Tibial nerve (tissue), 4 donors: ENCODE measurements at regions not wholly inside any gene's neighbourhood (a gene's known extent, or its start where the extent isn't known, plus 50 kb on each side); places are given as distances from the start of the nearest gene placed in this dataset.

ENCODE experiments used
- DNase-seq, 2 donors: peaks; one replicate each; pipeline ENCODE4 v3.0.0-alpha.2; 2019; ENCODE audit warnings: low spot score in 2 of 2
- H3K27ac ChIP-seq, 4 donors: fragments of 200-600 bp; sonication (generic) in 3 of 4; one replicate each; pipeline ENCODE4 v1.5.1; 2017 to 2019; ENCODE audit warnings: mild to moderate bottlenecking in 1 of 4
- H3K27me3 ChIP-seq, 2 donors: fragments of 200-600 bp; sonication (generic) in 1 of 2; one replicate each; pipeline versions ENCODE4 v1.5.1 to v1.6.0; 2017 to 2019
- H3K36me3 ChIP-seq, 3 donors: fragments of 200-600 bp; sonication (generic); one replicate each; pipeline ENCODE4 v1.5.1; 2018 to 2019
- H3K4me1 ChIP-seq, 4 donors: fragments of 200-600 bp; sonication (generic) in 3 of 4; one replicate each; pipeline ENCODE4 v1.5.1; 2017 to 2019
- H3K4me3 ChIP-seq, 4 donors: fragments of 200-600 bp; sonication (generic) in 3 of 4; one replicate each; pipeline ENCODE4 v1.5.1; 2017 to 2019; ENCODE audit warnings: mild to moderate bottlenecking in 1 of 4, moderate library complexity in 1 of 4
- H3K9me3 ChIP-seq, 4 donors: fragments of 200-600 bp; sonication (generic) in 3 of 4; one replicate each; pipeline ENCODE4 v1.5.1; 2017 to 2019
- EP300 ChIP-seq, 2 donors: sonication (generic); formaldehyde crosslinking; IDR thresholded peaks; one replicate each; pipeline ENCODE4 v1.6.1; 2017; ENCODE audit warnings: antibody characterized with exemption in 2 of 2, mild to moderate bottlenecking in 1 of 2
- POLR2A ChIP-seq, 2 donors: fragments of 450-650 bp; IDR thresholded peaks; one replicate each; pipeline ENCODE4 v1.6.1; 2017; ENCODE audit warnings: antibody characterized with exemption in 2 of 2, mild to moderate bottlenecking in 2 of 2, moderate library complexity in 2 of 2
- WGBS, 2 donors: methylation state at CpG; one replicate each; pipeline ENCODE4 v1.1.5; 2018; 5-methylcytosine and 5-hydroxymethylcytosine counted together
- TF ChIP-seq, protein P1 (sequence below), 5 experiments: fragments of 200-600 bp in 3 of 5; fragments of 450-650 bp in 2 of 5; sonication (generic) in 3 of 5; IDR thresholded peaks; one replicate each; pipeline ENCODE4 v1.5.1; 2016 to 2019; ENCODE audit warnings: antibody characterized with exemption in 5 of 5, mild to moderate bottlenecking in 3 of 5, moderate library complexity in 2 of 5

- H3K27ac ChIP-seq, result no peak overlapping the region
- no peaks in the 10 kb centered on the region for H3K36me3 ChIP-seq
These were observed 377.1 kb upstream of the NOVA1 start for GRCh38 chr14:26974965-26975364.

GRCh38 chr14:26982071-26982470, 384.2 kb upstream of the NOVA1 start:
- no peak for DNase-seq
- 80 to 82% methylated on average over 5 of the region's 5 CpGs for WGBS, 2 donors
- Histone ChIP-seq H3K4me1 (no peaks in the 10 kb centered on the region), H3K9me3 (no peaks in the 10 kb centered on the region), H3K27ac (no peak overlapping the region), H3K36me3 (no peaks in the 10 kb centered on the region), H3K4me3 (no peak overlapping the region), H3K27me3 (no peaks in the 10 kb centered on the region)
- TF ChIP-seq, protein P1, sequence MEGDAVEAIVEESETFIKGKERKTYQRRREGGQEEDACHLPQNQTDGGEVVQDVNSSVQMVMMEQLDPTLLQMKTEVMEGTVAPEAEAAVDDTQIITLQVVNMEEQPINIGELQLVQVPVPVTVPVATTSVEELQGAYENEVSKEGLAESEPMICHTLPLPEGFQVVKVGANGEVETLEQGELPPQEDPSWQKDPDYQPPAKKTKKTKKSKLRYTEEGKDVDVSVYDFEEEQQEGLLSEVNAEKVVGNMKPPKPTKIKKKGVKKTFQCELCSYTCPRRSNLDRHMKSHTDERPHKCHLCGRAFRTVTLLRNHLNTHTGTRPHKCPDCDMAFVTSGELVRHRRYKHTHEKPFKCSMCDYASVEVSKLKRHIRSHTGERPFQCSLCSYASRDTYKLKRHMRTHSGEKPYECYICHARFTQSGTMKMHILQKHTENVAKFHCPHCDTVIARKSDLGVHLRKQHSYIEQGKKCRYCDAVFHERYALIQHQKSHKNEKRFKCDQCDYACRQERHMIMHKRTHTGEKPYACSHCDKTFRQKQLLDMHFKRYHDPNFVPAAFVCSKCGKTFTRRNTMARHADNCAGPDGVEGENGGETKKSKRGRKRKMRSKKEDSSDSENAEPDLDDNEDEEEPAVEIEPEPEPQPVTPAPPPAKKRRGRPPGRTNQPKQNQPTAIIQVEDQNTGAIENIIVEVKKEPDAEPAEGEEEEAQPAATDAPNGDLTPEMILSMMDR (IDR thresholded peaks at IDR 0.05), result no peak
- no peak for TF ChIP-seq EP300 (IDR thresholded peaks at IDR 0.05)
- no peak for TF ChIP-seq POLR2A (IDR thresholded peaks at IDR 0.05)

More at GRCh38 chr14:26974965-26975364, 377.1 kb upstream of the NOVA1 start:
- Histone ChIP-seq H3K9me3 (no peaks in the 10 kb centered on the region), H3K4me3 (no peak overlapping the region), H3K27me3 (no peaks in the 10 kb centered on the region), H3K4me1 (no peaks in the 10 kb centered on the region)
- WGBS, 2 donors, result 52 to 55% methylated on average over 1 of the region's 1 CpG
- DNase-seq, result no peak
- TF ChIP-seq, protein P1 (IDR thresholded peaks at IDR 0.05), result no peak
- TF ChIP-seq POLR2A (IDR thresholded peaks at IDR 0.05) (no peak), EP300 (IDR thresholded peaks at IDR 0.05) (no peak)

GRCh38 chr14:26984311-26985177, 386.7 kb upstream of the NOVA1 start:
- 34 to 45% methylated on average over 9 of the region's 9 CpGs for WGBS, 2 donors
- H3K27me3 ChIP-seq, result no peaks in the 10 kb centered on the region
- TF ChIP-seq POLR2A (IDR thresholded peaks at IDR 0.05), result no peak
- peak in 1 of 2 donors; percentile 42 for TF ChIP-seq EP300 (IDR thresholded peaks at IDR 0.05)
- TF ChIP-seq, protein P1 (IDR thresholded peaks at IDR 0.05), result peak; percentile 55 to 74 (median 66)
- H3K4me3 ChIP-seq, result no peak overlapping the region
- DNase-seq, result peak; percentile 65 to 94
- no peaks in the 10 kb centered on the region for H3K9me3 ChIP-seq
- H3K27ac ChIP-seq, result no peak overlapping the region
- H3K36me3 ChIP-seq, result no peaks in the 10 kb centered on the region
- no peaks in the 10 kb centered on the region for H3K4me1 ChIP-seq

GRCh38 chr14:26987744-26988363, 390.0 kb upstream of the NOVA1 start:
- WGBS, 2 donors, result 88 to 91% methylated on average over 7 of the region's 7 CpGs
- no peak for TF ChIP-seq EP300 (IDR thresholded peaks at IDR 0.05)
- TF ChIP-seq POLR2A (IDR thresholded peaks at IDR 0.05), result no peak
- TF ChIP-seq, protein P1 (IDR thresholded peaks at IDR 0.05), result no peak
- no peaks in the 10 kb centered on the region for H3K36me3 ChIP-seq
- no peak overlapping the region for H3K27ac ChIP-seq
- H3K9me3 ChIP-seq, result no peaks in the 10 kb centered on the region
- no peaks in the 10 kb centered on the region for H3K27me3 ChIP-seq
- no peak overlapping the region for H3K4me3 ChIP-seq
- no peaks in the 10 kb centered on the region for H3K4me1 ChIP-seq
- DNase-seq, result no peak

- H3K27me3 ChIP-seq, result no peaks in the 10 kb centered on the region
- no peak overlapping the region for H3K27ac ChIP-seq
- no peak for DNase-seq
- no peaks in the 10 kb centered on the region for H3K36me3 ChIP-seq
- H3K4me1 ChIP-seq, result no peaks in the 10 kb centered on the region
- TF ChIP-seq, protein P1 (IDR thresholded peaks at IDR 0.05), result no peak
- no peak for TF ChIP-seq POLR2A (IDR thresholded peaks at IDR 0.05)
- TF ChIP-seq EP300 (IDR thresholded peaks at IDR 0.05), result no peak
- H3K9me3 ChIP-seq, result no peaks in the 10 kb centered on the region
- H3K4me3 ChIP-seq, result no peak overlapping the region
These were observed 393.1 kb upstream of the NOVA1 start for GRCh38 chr14:26990946-26991345.
